DND-41 (cell line): ENCODE measurements at regions not wholly inside any gene's neighbourhood (a gene's known extent, or its start where the extent isn't known, plus 50 kb on each side); places are given as distances from the start of the nearest gene placed in this dataset.
"Not testable (repeated sequence)": the region's sequence is repeated elsewhere in the genome, so short reads cannot be mapped to it uniquely, and the experiment has no call there.

Experiments
- ATAC-seq: fragments of 200-7000 bp; cut with Tn5 transposase; 3 replicates; pipeline ENCODE4 v1.9.1; 2021; ENCODE audit warnings: low read depth; ENCODE audit not compliant: insufficient read depth
- DNase-seq: peaks from one replicate; pipeline ENCODE4 v3.0.0-alpha.2; 2020
- H2AFZ ChIP-seq: 2 replicates; pipeline ENCODE4 v1.6.0; 2012; ENCODE audit warnings: low read depth, low read length
- H3K27ac ChIP-seq: 2 replicates; pipeline ENCODE4 v1.5.1; 2012; ENCODE audit warnings: low read length, inconsistent platforms
- H3K27me3 ChIP-seq: fragments of 200-600 bp; sonication (generic); 2 replicates; pipeline ENCODE4 v1.6.0; 2012; ENCODE audit warnings: low read length, mild to moderate bottlenecking, inconsistent platforms; ENCODE audit not compliant: insufficient read depth, poor library complexity
- H3K36me3 ChIP-seq: 2 replicates; pipeline ENCODE4 v1.5.1; 2012; ENCODE audit warnings: low read length, inconsistent platforms; ENCODE audit not compliant: insufficient read depth
- H3K4me1 ChIP-seq: 2 replicates; pipeline ENCODE4 v1.5.1; 2012; ENCODE audit warnings: mild to moderate bottlenecking, low read length; ENCODE audit not compliant: insufficient read depth
- H3K4me2 ChIP-seq: 2 replicates; pipeline ENCODE4 v1.6.0; 2012; ENCODE audit warnings: mild to moderate bottlenecking, moderate library complexity, low read length, inconsistent platforms; ENCODE audit not compliant: insufficient read depth
- H3K4me3 ChIP-seq, 2 experiments: fragments of 200-600 bp in 1 of 2; shearing (Covaris generic) in 1 of 2; 2 replicates each; pipeline ENCODE4 v1.5.1; 2012 to 2016; ENCODE audit warnings: inconsistent platforms in 2 of 2, low read length in 2 of 2, mild to moderate bottlenecking in 2 of 2, low read depth in 1 of 2, moderate library complexity in 1 of 2
- H3K79me2 ChIP-seq: 2 replicates; pipeline ENCODE4 v1.6.0; 2012; ENCODE audit warnings: low read length, inconsistent platforms; ENCODE audit not compliant: insufficient read depth
- H3K9ac ChIP-seq: 2 replicates; pipeline ENCODE4 v1.6.0; 2012; ENCODE audit warnings: low read depth, mild to moderate bottlenecking, inconsistent platforms, low read length, moderate library complexity
- H3K9me3 ChIP-seq: 2 replicates; pipeline ENCODE4 v1.5.1; 2012; ENCODE audit warnings: low read length, moderate library complexity, mild to moderate bottlenecking, inconsistent platforms; ENCODE audit not compliant: insufficient read depth, severe bottlenecking
- H4K20me1 ChIP-seq: 2 replicates; pipeline ENCODE4 v1.6.0; 2012; ENCODE audit warnings: low read length; ENCODE audit not compliant: insufficient read depth
- EZH2 ChIP-seq: IDR thresholded peaks from 3 replicates; pipeline ENCODE4 v1.6.1; 2012; ENCODE audit warnings: borderline replicate concordance, low read depth, mild to moderate bottlenecking, moderate library complexity, low read length, inconsistent platforms; ENCODE audit not compliant: severe bottlenecking
- TF ChIP-seq, protein P1 (sequence below): IDR thresholded peaks from 2 replicates; pipeline ENCODE4 v1.5.1; 2012; ENCODE audit warnings: borderline replicate concordance, low read length, moderate library complexity, mild to moderate bottlenecking; ENCODE audit not compliant: poor library complexity, severe bottlenecking; ENCODE audit errors: extremely low read depth

DNA sequence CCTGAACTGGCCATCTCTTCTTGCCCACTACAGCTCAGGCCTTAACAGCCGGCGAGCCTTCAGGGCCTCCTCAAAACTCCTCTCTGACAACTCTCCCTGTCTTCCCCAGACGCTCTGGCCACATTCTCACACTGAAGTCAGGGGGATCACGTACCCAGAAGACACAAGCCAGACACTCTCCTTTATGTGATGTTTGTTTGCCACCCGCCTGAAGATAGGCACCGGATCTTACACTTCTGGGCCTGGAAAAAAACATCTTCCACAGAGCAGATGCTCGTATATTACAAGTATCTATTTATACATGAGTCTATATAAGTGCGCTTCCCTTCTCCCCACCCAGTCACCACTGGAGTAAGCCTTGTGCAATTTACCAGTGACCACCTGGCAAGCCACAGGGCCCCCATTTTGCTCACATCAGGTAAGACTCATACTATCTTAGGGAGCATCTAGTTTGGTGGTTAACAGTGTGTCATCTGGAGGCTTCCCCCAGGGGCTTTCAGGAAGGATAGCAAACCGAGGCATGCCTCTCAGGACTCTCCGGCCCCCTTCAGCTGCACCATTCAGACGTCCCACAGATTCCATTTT lies 349.4 kb downstream of the SOX9 start:
- Histone ChIP-seq H3K4me3 (no peak overlapping the region), H2AFZ (no peak overlapping the region), H3K9ac (no peak overlapping the region), H3K9me3 (no peaks in the 10 kb centered on the region), H4K20me1 (no peaks in the 10 kb centered on the region), H3K4me1 (no peaks in the 10 kb centered on the region), H3K27ac (no peak overlapping the region), H3K4me2 (no peak overlapping the region), H3K79me2 (no peaks in the 10 kb centered on the region), H3K27me3 (no peaks in the 10 kb centered on the region), H3K36me3 (no peaks in the 10 kb centered on the region)
- TF ChIP-seq, protein P1, sequence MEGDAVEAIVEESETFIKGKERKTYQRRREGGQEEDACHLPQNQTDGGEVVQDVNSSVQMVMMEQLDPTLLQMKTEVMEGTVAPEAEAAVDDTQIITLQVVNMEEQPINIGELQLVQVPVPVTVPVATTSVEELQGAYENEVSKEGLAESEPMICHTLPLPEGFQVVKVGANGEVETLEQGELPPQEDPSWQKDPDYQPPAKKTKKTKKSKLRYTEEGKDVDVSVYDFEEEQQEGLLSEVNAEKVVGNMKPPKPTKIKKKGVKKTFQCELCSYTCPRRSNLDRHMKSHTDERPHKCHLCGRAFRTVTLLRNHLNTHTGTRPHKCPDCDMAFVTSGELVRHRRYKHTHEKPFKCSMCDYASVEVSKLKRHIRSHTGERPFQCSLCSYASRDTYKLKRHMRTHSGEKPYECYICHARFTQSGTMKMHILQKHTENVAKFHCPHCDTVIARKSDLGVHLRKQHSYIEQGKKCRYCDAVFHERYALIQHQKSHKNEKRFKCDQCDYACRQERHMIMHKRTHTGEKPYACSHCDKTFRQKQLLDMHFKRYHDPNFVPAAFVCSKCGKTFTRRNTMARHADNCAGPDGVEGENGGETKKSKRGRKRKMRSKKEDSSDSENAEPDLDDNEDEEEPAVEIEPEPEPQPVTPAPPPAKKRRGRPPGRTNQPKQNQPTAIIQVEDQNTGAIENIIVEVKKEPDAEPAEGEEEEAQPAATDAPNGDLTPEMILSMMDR = no peak
- TF ChIP-seq EZH2 = no peak
- ATAC-seq = no peak
- no peak for DNase-seq

DNA sequence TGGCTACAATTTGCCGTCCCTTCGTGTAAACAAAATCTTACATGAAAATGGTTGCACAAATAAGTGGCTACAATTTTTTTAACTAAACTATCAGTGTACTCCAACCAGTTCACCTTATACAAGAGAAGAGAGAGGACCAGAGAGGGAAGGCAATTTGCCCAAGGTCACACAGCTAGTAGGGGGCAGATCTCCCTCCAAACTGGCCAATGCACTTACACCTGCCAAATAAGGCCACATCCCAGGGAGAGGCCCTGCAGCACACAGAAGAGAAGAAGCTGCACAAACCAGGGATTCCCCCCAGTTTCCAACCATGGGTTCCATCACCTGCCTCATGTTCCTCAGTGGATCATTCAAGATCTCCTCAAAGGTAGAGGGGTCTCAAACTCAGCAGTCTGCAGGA lies 349.9 kb downstream of the SOX9 start:
- Histone ChIP-seq H3K9me3 (no peaks in the 10 kb centered on the region), H3K9ac (no peak overlapping the region), H3K4me1 (no peaks in the 10 kb centered on the region), H2AFZ (no peak overlapping the region), H4K20me1 (no peaks in the 10 kb centered on the region), H3K27ac (no peak overlapping the region), H3K79me2 (no peaks in the 10 kb centered on the region), H3K36me3 (no peaks in the 10 kb centered on the region), H3K4me3 (no peak overlapping the region), H3K4me2 (no peak overlapping the region), H3K27me3 (no peaks in the 10 kb centered on the region)
- DNase-seq (no peak), ATAC-seq (no peak)
- TF ChIP-seq, protein P1 = no peak
- no peak for TF ChIP-seq EZH2

DNA sequence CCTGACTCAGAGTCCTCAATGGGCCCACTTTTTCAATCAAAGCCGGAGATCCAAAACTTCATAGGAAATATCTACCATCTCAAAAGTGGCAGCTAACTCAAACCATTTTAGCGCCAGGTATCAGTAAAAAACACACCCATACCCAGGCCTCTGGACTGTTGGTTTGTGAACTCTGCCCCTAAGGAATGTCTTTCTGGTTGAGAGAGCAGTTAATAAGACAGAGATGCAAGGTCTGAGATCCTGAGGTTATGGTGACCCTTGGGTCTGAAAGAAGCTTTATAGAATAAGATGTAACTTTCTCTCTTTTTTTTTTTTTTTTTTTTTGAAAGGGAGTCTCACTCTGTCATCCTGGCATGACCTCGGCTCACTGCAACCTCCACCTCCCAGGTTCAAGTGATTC lies 350.5 kb downstream of the SOX9 start:
- H3K36me3 ChIP-seq = no peaks in the 10 kb centered on the region
- H3K9ac ChIP-seq = no peak overlapping the region
- H2AFZ ChIP-seq = no peak overlapping the region
- no peak overlapping the region for H3K4me3 ChIP-seq
- no peaks in the 10 kb centered on the region for H3K9me3 ChIP-seq
- no peaks in the 10 kb centered on the region for H3K27me3 ChIP-seq
- H3K4me2 ChIP-seq = no peak overlapping the region
- H3K4me1 ChIP-seq = no peaks in the 10 kb centered on the region
- ATAC-seq (no peak), DNase-seq (no peak)
- H3K79me2 ChIP-seq = no peaks in the 10 kb centered on the region
- H3K27ac ChIP-seq = no peak overlapping the region
- TF ChIP-seq, protein P1 = no peak
- no peak for TF ChIP-seq EZH2
- H4K20me1 ChIP-seq = no peaks in the 10 kb centered on the region

DNA sequence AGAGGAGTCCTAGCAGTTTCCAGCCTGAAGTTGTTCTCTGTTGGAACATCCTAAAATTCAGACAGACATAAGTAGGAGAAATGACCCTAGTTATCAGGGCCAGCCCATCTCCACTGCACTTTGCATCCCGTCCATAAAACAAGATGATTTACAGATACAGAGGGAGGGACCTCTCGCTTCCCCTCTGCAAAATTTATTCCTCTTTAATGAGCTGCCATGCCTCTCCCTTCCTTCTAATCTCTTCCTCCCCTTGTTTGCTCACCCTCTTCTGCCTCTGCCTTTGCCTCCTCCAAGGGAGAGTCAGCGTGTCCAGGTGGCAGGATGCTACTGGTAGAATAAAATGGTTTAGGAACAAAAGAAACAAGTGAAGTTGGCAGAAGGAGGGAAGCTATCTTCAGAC lies 351.3 kb downstream of the SOX9 start:
- DNase-seq (no peak), ATAC-seq (no peak)
- no peaks in the 10 kb centered on the region for H3K9me3 ChIP-seq
- no peak overlapping the region for H3K9ac ChIP-seq
- no peak overlapping the region for H3K4me2 ChIP-seq
- H3K4me3 ChIP-seq = no peak overlapping the region
- H4K20me1 ChIP-seq = no peaks in the 10 kb centered on the region
- H3K27me3 ChIP-seq = no peaks in the 10 kb centered on the region
- H3K36me3 ChIP-seq = no peaks in the 10 kb centered on the region
- H3K79me2 ChIP-seq = no peaks in the 10 kb centered on the region
- no peak overlapping the region for H3K27ac ChIP-seq
- TF ChIP-seq, protein P1 = no peak
- no peak for TF ChIP-seq EZH2
- no peak overlapping the region for H2AFZ ChIP-seq
- H3K4me1 ChIP-seq = no peaks in the 10 kb centered on the region

DNA sequence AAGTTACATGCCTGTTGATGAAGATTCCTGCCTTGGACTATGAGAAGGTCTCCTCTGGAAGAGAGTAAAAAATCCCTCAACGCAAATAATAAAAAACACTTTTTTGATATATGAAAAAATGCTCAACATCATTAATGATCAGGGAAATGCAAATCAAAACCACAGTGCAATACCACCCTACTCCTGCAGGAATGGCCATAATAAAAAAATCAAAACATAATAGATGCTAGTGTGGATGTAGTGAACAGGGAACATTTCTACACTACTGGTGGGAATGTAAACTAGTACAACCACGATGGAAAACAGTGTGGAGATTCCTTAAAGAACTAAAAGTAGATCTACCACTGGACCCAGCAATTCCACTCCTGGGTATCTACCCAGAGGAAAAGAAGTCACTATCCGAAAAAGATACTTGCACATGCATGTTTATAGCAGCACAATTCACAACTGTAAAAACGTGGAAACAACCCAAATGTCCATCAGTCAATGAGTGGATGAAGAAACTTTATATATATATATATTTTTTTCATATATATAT lies 352.1 kb downstream of the SOX9 start:
- H3K36me3 ChIP-seq, H3K27me3 ChIP-seq, ATAC-seq, H3K4me1 ChIP-seq, DNase-seq, H3K4me2 ChIP-seq, H3K9me3 ChIP-seq, H3K4me3 ChIP-seq, H3K79me2 ChIP-seq, H2AFZ ChIP-seq, H3K27ac ChIP-seq, H4K20me1 ChIP-seq, H3K9ac ChIP-seq: not testable (repeated sequence)
